Astrocyte (in vitro differentiated cells and primary cell): ENCODE measurements at regions not wholly inside any gene's neighbourhood (a gene's known extent, or its start where the extent isn't known, plus 50 kb on each side); places are given as distances from the start of the nearest gene placed in this dataset.

Experiments
- DNase-seq: peaks from one replicate; pipeline ENCODE4 v3.0.0-alpha.2; 2010; ENCODE audit warnings: low read depth
- FAIRE-seq: peaks from 2 replicates; lab custom pipeline; 2011; peaks lifted over from hg19 to GRCh38; lab: Jason Lieb, UNC
- H2AFZ ChIP-seq: 2 replicates; pipeline ENCODE4 v1.6.0; 2012; ENCODE audit warnings: low read depth, low read length, inconsistent platforms
- H3K27ac ChIP-seq: 2 replicates; pipeline ENCODE4 v1.5.1; 2011; ENCODE audit warnings: low read depth, low read length, inconsistent platforms
- H3K27me3 ChIP-seq: 2 replicates; pipeline ENCODE4 v1.6.0; 2011; ENCODE audit warnings: low read length, inconsistent platforms; ENCODE audit not compliant: insufficient read depth
- H3K36me3 ChIP-seq: 2 replicates; pipeline ENCODE4 v1.5.1; 2011; ENCODE audit warnings: low read length, inconsistent platforms; ENCODE audit not compliant: insufficient read depth
- H3K4me1 ChIP-seq: 2 replicates; pipeline ENCODE4 v1.5.1; 2011; ENCODE audit warnings: low read length, inconsistent platforms; ENCODE audit not compliant: insufficient read depth
- H3K4me2 ChIP-seq: 2 replicates; pipeline ENCODE4 v1.6.0; 2012; ENCODE audit warnings: low read length, inconsistent platforms
- H3K4me3 ChIP-seq: 2 replicates; pipeline ENCODE4 v1.5.1; 2011; ENCODE audit warnings: low read depth, mild to moderate bottlenecking, low read length, inconsistent platforms; ENCODE audit not compliant: insufficient read depth
- H3K79me2 ChIP-seq: 2 replicates; pipeline ENCODE4 v1.6.0; 2012; ENCODE audit warnings: mild to moderate bottlenecking, low read length, inconsistent platforms; ENCODE audit not compliant: insufficient read depth
- H3K9ac ChIP-seq: 2 replicates; pipeline ENCODE4 v1.6.0; 2012; ENCODE audit warnings: mild to moderate bottlenecking, low read length, inconsistent platforms
- H3K9me3 ChIP-seq: 2 replicates; pipeline ENCODE4 v1.5.1; 2012; ENCODE audit warnings: low read depth, mild to moderate bottlenecking, low read length, inconsistent platforms; ENCODE audit not compliant: insufficient read depth
- H4K20me1 ChIP-seq: 2 replicates; pipeline ENCODE4 v1.6.0; 2012; ENCODE audit warnings: low read length, inconsistent platforms; ENCODE audit not compliant: insufficient read depth
- H3K27ac Mint-ChIP-seq: one replicate; pipeline ENCODE4 v1.8.0; 2021; ENCODE audit warnings: mild to moderate bottlenecking, mixed read lengths; ENCODE audit not compliant: unreplicated experiment
- H3K27me3 Mint-ChIP-seq: one replicate; pipeline ENCODE4 v1.8.0; 2021; ENCODE audit warnings: low read depth, mixed read lengths; ENCODE audit not compliant: unreplicated experiment
- H3K36me3 Mint-ChIP-seq: one replicate; pipeline ENCODE4 v1.8.0; 2021; ENCODE audit warnings: low read depth, mixed read lengths; ENCODE audit not compliant: unreplicated experiment
- H3K4me1 Mint-ChIP-seq: one replicate; pipeline ENCODE4 v1.8.0; 2021; ENCODE audit warnings: low read depth, mixed read lengths; ENCODE audit not compliant: unreplicated experiment
- H3K4me3 Mint-ChIP-seq: one replicate; pipeline ENCODE4 v1.8.0; 2021; ENCODE audit warnings: mild to moderate bottlenecking, moderate library complexity, mixed read lengths; ENCODE audit not compliant: unreplicated experiment
- H3K9me3 Mint-ChIP-seq: one replicate; pipeline ENCODE4 v1.8.0; 2021; ENCODE audit warnings: mild to moderate bottlenecking, mixed read lengths; ENCODE audit not compliant: unreplicated experiment
- CTCF ChIP-seq: IDR thresholded peaks from 2 replicates; pipeline ENCODE4 v1.5.1; 2011; ENCODE audit warnings: low read depth, mild to moderate bottlenecking, inconsistent platforms, low read length, moderate library complexity; ENCODE audit not compliant: insufficient read depth
- EZH2 ChIP-seq: IDR thresholded peaks from 2 replicates; pipeline ENCODE4 v1.6.1; 2012; ENCODE audit warnings: mild to moderate bottlenecking, low read length, inconsistent platforms; ENCODE audit not compliant: insufficient read depth

- H3K4me2 ChIP-seq: no peak overlapping the region
- H3K79me2 ChIP-seq: no peaks in the 10 kb centered on the region
- H3K36me3 Mint-ChIP-seq: no peaks in the 10 kb centered on the region
- no peak overlapping the region for H3K27ac Mint-ChIP-seq
- H3K27me3 Mint-ChIP-seq: no peaks in the 10 kb centered on the region
- H3K4me1 Mint-ChIP-seq: no peaks in the 10 kb centered on the region
- TF ChIP-seq EZH2 (no peak), CTCF (no peak)
- H3K9me3 ChIP-seq: no peaks in the 10 kb centered on the region
- no peaks in the 10 kb centered on the region for H3K36me3 ChIP-seq
- H2AFZ ChIP-seq: no peak overlapping the region
- peaks cover 2% of the 10 kb centered on the region for H3K9me3 Mint-ChIP-seq
- H3K4me3 ChIP-seq: no peak overlapping the region
- H3K4me1 ChIP-seq: no peaks in the 10 kb centered on the region
- no peak overlapping the region for H3K27ac ChIP-seq
- FAIRE-seq (no peak), DNase-seq (no peak)
- H4K20me1 ChIP-seq: no peaks in the 10 kb centered on the region
- H3K9ac ChIP-seq: no peak overlapping the region
- H3K27me3 ChIP-seq: no peaks in the 10 kb centered on the region
- no peak overlapping the region for H3K4me3 Mint-ChIP-seq
Measured at GRCh38 chr7:145737617-145738016, 379.0 kb upstream of the CNTNAP2 start.

GRCh38 chr7:145735061-145735460 is 381.5 kb upstream of the CNTNAP2 start:
- no peak for FAIRE-seq

More at GRCh38 chr7:145735061-145735460, 381.5 kb upstream of the CNTNAP2 start:
- no peaks in the 10 kb centered on the region for H3K36me3 ChIP-seq
- no peaks in the 10 kb centered on the region for H3K9me3 ChIP-seq
- H3K27me3 ChIP-seq: no peaks in the 10 kb centered on the region
- no peaks in the 10 kb centered on the region for H3K79me2 ChIP-seq
- no peak overlapping the region for H2AFZ ChIP-seq
- no peaks in the 10 kb centered on the region for H3K4me1 Mint-ChIP-seq
- H3K9me3 Mint-ChIP-seq: peaks cover 2% of the 10 kb centered on the region
- no peaks in the 10 kb centered on the region for H3K27me3 Mint-ChIP-seq
- TF ChIP-seq CTCF (no peak), EZH2 (no peak)
- H3K4me3 Mint-ChIP-seq: no peak overlapping the region
- no peak for DNase-seq
- no peaks in the 10 kb centered on the region for H3K4me1 ChIP-seq
- no peak overlapping the region for H3K9ac ChIP-seq
- no peak overlapping the region for H3K4me2 ChIP-seq
- H3K36me3 Mint-ChIP-seq: no peaks in the 10 kb centered on the region
- H3K27ac Mint-ChIP-seq: no peak overlapping the region
- H3K4me3 ChIP-seq: no peak overlapping the region
- no peak overlapping the region for H3K27ac ChIP-seq
- no peaks in the 10 kb centered on the region for H4K20me1 ChIP-seq
